ENCODE measurements at regions not wholly inside any gene's neighbourhood (a gene's known extent, or its start where the extent isn't known, plus 50 kb on each side); places are given as distances from the start of the nearest gene placed in this dataset. TPM values are rescaled to one million over a fixed set of nuclear protein-coding genes. Genes with fewer than 3 reads are reported as not detected.

DNA sequence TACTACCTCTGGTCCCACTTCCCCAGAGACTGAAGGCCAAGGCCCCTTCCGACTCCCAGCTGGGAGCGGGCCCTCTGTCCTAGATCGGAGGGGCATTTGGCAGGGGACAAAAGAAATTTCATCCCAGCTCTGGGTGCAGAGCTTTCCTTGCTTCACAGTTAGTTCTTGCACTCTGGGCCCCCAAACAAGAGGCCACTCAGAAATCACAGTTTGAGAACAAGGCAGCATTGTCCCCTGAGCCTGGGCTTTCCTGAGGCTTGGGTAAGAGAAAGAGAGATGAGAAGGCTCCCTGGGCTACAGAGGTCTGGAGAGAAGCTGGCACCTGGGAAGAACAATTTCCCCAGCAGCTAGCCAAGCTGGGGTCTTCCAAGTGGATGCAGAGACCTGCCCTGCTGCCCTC is 71.8 kb upstream of the NCAM1 start:
- H3K4me2 ChIP-seq (ENCODE audit: low read depth, low read length, poor library complexity, severe bottlenecking) = no peak overlapping the region
- H3K27me3 ChIP-seq (ENCODE audit: low read length) = no peaks in the 10 kb centered on the region
- no peak overlapping the region for H3K27ac ChIP-seq (ENCODE audit: low read length)
- no peak overlapping the region for H3K4me3 ChIP-seq (ENCODE audit: low read length)
- no peaks in the 10 kb centered on the region for H3K4me1 ChIP-seq (ENCODE audit: low read length)
- no peaks in the 10 kb centered on the region for H4K20me1 ChIP-seq (ENCODE audit: insufficient read depth, low read depth, low read length)
- no peak for DNase-seq
- no peak overlapping the region for H3K9ac ChIP-seq (ENCODE audit: low read length)
- no peaks in the 10 kb centered on the region for H3K9me2 ChIP-seq (replicated peaks; ENCODE audit: insufficient read depth, low read length)
- H2AFZ ChIP-seq (ENCODE audit: low read length) = no peak overlapping the region
- H3K9me3 ChIP-seq (ENCODE audit: low read length) = no peaks in the 10 kb centered on the region
- H3K79me2 ChIP-seq (ENCODE audit: low read length) = no peaks in the 10 kb centered on the region
- H3K36me3 ChIP-seq (ENCODE audit: insufficient read depth, low read length) = no peaks in the 10 kb centered on the region

DNA sequence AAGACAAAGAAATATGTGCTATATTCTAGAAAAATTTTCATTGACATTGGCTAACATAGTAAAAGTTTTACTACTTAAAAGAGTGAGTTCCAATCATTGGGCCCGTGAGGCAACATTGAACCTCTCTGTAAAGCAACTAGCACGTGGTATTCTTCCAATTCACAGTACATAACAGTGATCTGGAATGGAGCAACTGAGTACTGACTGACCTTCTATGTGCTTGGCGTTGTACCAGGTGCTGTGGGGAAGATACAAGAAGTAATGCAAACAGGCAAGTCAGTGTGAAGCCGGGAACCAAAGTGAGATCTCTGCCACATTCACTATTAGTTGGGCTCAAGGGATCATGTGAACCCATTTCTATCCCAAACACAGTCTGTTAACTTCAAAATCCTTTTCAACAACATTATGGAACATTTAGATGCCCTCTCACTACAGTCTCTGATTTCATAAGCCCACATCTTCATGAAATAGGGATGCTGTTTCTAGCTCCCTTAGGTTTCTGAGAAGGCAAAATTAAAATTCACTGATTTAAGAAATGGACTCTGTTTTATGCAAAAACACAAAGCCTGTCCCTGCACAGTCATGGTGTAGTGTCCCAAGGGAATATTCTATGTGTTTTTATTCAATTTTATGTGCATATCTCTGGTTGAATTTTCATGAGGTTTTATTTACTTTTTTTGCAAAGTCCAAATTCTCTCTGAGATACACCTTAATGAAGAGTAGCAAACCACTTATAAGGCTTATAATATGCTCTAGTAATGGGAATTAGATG is 61.8 kb upstream of the NCAM1 start:
- H3K36me3 ChIP-seq (ENCODE audit: insufficient read depth, low read length) = no peaks in the 10 kb centered on the region
- H3K4me2 ChIP-seq (ENCODE audit: low read depth, low read length, poor library complexity, severe bottlenecking) = no peak overlapping the region
- no peak overlapping the region for H3K4me3 ChIP-seq (ENCODE audit: low read length)
- H4K20me1 ChIP-seq (ENCODE audit: insufficient read depth, low read depth, low read length) = no peaks in the 10 kb centered on the region
- H3K79me2 ChIP-seq (ENCODE audit: low read length) = no peaks in the 10 kb centered on the region
- 0 out of 2 replicates have a peak, but pooled peaks cover 5% of the 10 kb centered on the region for H3K4me1 ChIP-seq (ENCODE audit: low read length)
- no peak overlapping the region for H2AFZ ChIP-seq (ENCODE audit: low read length)
- no peak overlapping the region for H3K9ac ChIP-seq (ENCODE audit: low read length)
- no peak overlapping the region for H3K27ac ChIP-seq (ENCODE audit: low read length)
- H3K27me3 ChIP-seq (ENCODE audit: low read length) = no peaks in the 10 kb centered on the region
- no peaks in the 10 kb centered on the region for H3K9me3 ChIP-seq (ENCODE audit: low read length)
- DNase-seq = no peak
- no peaks in the 10 kb centered on the region for H3K9me2 ChIP-seq (replicated peaks; ENCODE audit: insufficient read depth, low read length)

DNA sequence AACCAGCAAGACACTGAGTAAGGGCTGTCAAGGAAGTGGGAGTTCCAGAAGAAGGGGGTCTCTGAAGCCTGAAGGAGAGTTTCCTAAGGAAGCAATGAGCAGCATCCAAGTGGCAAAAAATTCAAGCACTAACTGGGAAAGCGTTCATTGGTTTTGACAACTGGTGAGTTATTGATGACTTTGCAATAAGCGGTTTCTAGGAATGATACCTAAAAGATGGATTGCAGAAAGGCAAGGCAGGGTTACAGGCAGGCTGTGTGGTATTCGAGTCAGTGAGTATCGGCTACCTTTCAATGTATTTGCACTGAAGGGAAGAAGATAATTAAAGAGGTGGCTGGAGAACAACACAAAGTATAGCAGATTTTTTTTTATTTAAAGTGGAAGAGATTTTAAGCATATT is 59.3 kb upstream of the NCAM1 start:
- Histone ChIP-seq H3K4me2 (ENCODE audit: low read depth, low read length, poor library complexity, severe bottlenecking) (no peak overlapping the region), H4K20me1 (ENCODE audit: insufficient read depth, low read depth, low read length) (no peaks in the 10 kb centered on the region), H3K27me3 (ENCODE audit: low read length) (no peaks in the 10 kb centered on the region), H2AFZ (ENCODE audit: low read length) (no peak overlapping the region), H3K36me3 (ENCODE audit: insufficient read depth, low read length) (no peaks in the 10 kb centered on the region), H3K4me1 (ENCODE audit: low read length) (0 out of 2 replicates have a peak, but pooled peaks cover 5% of the 10 kb centered on the region), H3K9ac (ENCODE audit: low read length) (no peak overlapping the region), H3K27ac (ENCODE audit: low read length) (no peak overlapping the region), H3K4me3 (ENCODE audit: low read length) (no peak overlapping the region), H3K9me3 (ENCODE audit: low read length) (no peaks in the 10 kb centered on the region), H3K9me2 (replicated peaks; ENCODE audit: insufficient read depth, low read length) (no peaks in the 10 kb centered on the region), H3K79me2 (ENCODE audit: low read length) (no peaks in the 10 kb centered on the region)
- no peak for DNase-seq

DNA sequence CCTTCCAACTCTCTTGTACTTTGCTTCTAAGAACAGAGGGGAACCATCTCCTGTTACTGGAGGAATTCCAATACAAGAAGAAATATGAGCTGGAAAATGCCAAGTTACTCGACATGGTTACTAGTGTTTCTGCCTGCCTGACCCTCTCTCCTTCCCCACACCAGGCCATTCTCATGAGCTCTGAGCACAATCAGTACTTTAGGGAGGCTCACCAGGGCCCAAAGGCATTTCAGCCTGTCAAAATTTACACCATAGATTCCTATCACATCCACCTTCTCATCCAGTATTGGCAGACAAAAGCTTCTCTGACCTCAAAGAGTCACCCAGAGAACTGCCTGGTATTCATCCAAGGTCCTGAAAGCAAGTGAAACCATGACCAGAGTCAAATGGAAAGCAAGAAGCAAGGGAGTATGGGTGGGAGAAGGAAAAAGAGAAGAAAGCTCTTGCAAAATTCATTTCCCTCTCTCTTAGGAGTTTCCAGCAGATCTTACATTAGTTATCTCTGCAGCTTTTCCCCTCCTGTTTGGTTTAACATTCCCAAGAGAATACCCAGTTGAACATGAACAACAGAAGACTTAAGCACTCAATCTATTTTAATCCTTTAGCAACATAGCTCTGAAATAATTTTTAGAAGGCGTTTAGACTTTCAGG is 58.7 kb upstream of the NCAM1 start:
- no peaks in the 10 kb centered on the region for H3K9me2 ChIP-seq (replicated peaks; ENCODE audit: insufficient read depth, low read length)
- H3K27me3 ChIP-seq (ENCODE audit: low read length) = no peaks in the 10 kb centered on the region
- H3K4me3 ChIP-seq (ENCODE audit: low read length) = no peak overlapping the region
- H3K79me2 ChIP-seq (ENCODE audit: low read length) = no peaks in the 10 kb centered on the region
- H3K4me2 ChIP-seq (ENCODE audit: low read depth, low read length, poor library complexity, severe bottlenecking) = no peak overlapping the region
- H3K27ac ChIP-seq (ENCODE audit: low read length) = no peak overlapping the region
- H4K20me1 ChIP-seq (ENCODE audit: insufficient read depth, low read depth, low read length) = no peaks in the 10 kb centered on the region
- H2AFZ ChIP-seq (ENCODE audit: low read length) = no peak overlapping the region
- 0 out of 2 replicates have a peak, but pooled peaks cover 5% of the 10 kb centered on the region for H3K4me1 ChIP-seq (ENCODE audit: low read length)
- DNase-seq = no peak
- no peak overlapping the region for H3K9ac ChIP-seq (ENCODE audit: low read length)
- H3K9me3 ChIP-seq (ENCODE audit: low read length) = no peaks in the 10 kb centered on the region
- no peaks in the 10 kb centered on the region for H3K36me3 ChIP-seq (ENCODE audit: insufficient read depth, low read length)

DNA sequence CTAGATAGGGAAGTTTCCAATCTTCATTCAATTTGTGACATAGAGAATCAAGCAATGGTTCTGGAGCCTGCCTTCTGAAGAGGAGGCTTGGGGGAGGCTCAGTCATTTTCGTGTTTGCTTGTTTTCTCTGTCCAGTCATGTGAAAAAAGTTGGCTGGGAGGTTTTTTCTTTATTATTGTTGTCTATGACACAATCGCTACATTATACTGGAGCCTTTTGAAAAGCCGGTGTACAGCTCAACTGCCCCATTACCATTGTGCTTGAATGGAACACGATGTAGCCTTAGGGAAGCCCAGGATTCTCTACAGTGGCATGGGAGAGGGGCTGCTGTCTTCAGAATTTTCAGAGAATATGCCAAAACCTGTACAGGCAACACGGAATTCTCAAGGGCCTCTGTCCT is 57.9 kb upstream of the NCAM1 start:
- Histone ChIP-seq H3K36me3 (ENCODE audit: insufficient read depth, low read length) (no peaks in the 10 kb centered on the region), H3K27ac (ENCODE audit: low read length) (no peak overlapping the region), H3K4me1 (ENCODE audit: low read length) (0 out of 2 replicates have a peak, but pooled peaks cover 5% of the 10 kb centered on the region), H2AFZ (ENCODE audit: low read length) (no peak overlapping the region), H3K4me2 (ENCODE audit: low read depth, low read length, poor library complexity, severe bottlenecking) (no peak overlapping the region), H3K9ac (ENCODE audit: low read length) (no peak overlapping the region), H3K9me3 (ENCODE audit: low read length) (no peaks in the 10 kb centered on the region), H3K27me3 (ENCODE audit: low read length) (no peaks in the 10 kb centered on the region), H4K20me1 (ENCODE audit: insufficient read depth, low read depth, low read length) (no peaks in the 10 kb centered on the region), H3K9me2 (replicated peaks; ENCODE audit: insufficient read depth, low read length) (no peaks in the 10 kb centered on the region), H3K4me3 (ENCODE audit: low read length) (no peak overlapping the region), H3K79me2 (ENCODE audit: low read length) (no peaks in the 10 kb centered on the region)
- DNase-seq = no peak

DNA sequence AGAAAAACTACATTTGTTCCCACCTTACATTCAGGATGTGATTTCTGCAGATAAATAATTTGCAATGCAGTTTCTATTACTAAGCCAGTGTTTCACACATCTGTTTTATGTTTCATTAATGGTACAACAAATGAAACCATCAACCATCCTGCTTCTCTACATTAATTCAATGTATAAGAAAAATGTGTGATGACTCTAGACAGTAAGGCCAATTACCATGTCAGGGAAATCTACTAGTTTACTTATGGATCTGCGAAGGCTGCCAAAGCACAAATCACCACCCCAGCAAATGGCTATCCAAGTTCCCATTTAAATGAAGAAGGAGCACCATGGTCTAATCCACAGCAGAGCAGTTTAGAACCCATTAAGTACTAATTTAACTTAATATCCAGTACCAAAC is 50.1 kb upstream of the NCAM1 start:
- H3K4me2 ChIP-seq (ENCODE audit: low read depth, low read length, poor library complexity, severe bottlenecking) = no peak overlapping the region
- no peaks in the 10 kb centered on the region for H3K36me3 ChIP-seq (ENCODE audit: insufficient read depth, low read length)
- no peaks in the 10 kb centered on the region for H4K20me1 ChIP-seq (ENCODE audit: insufficient read depth, low read depth, low read length)
- no peaks in the 10 kb centered on the region for H3K9me2 ChIP-seq (replicated peaks; ENCODE audit: insufficient read depth, low read length)
- no peaks in the 10 kb centered on the region for H3K9me3 ChIP-seq (ENCODE audit: low read length)
- no peaks in the 10 kb centered on the region for H3K27me3 ChIP-seq (ENCODE audit: low read length)
- H3K79me2 ChIP-seq (ENCODE audit: low read length) = no peaks in the 10 kb centered on the region
- no peaks in the 10 kb centered on the region for H3K4me1 ChIP-seq (ENCODE audit: low read length)
- no peak for DNase-seq
- no peak overlapping the region for H3K9ac ChIP-seq (ENCODE audit: low read length)
- H3K27ac ChIP-seq (ENCODE audit: low read length) = no peak overlapping the region
- no peak overlapping the region for H2AFZ ChIP-seq (ENCODE audit: low read length)
- H3K4me3 ChIP-seq (ENCODE audit: low read length) = no peak overlapping the region

Small RNA genes lying in the stretch of these regions (small RNA-seq; reads per million reads assigned to genes)
- gene RF00477 = not detected
- gene RNU6-44P = 0.24 reads per million

Measured in Karpas-422 (cell line).